ENCODE measurements at regions not wholly inside any gene's neighbourhood (a gene's known extent, or its start where the extent isn't known, plus 50 kb on each side); places are given as distances from the start of the nearest gene placed in this dataset.

DNA sequence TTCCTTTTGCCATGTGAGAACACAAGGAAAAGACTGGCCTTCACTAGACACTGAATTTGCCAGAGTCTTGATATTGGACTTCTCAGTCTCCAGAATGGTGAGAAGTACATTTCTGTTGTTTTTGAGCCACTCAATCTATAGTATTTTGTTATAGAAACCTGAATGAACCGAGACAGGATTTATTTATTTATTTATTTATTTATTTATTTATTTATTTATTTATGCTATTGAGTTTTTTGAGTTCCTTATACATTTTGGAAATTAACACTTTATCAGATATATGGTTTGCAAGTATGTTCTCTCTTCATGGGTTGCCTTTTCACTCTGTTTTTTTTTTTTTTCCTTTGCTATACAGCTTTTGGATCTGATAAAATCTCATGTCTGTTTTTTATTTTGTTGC is 319.0 kb upstream of the PCDH20 start:
- TF ChIP-seq POLR2A (IDR thresholded peaks at IDR 0.05; ENCODE audit: low read depth, low read length) (no peak), SMC3 (IDR thresholded peaks at IDR 0.05; ENCODE audit: low read depth, low read length) (no peak), MAFK (IDR thresholded peaks at IDR 0.05; ENCODE audit: low read depth, low read length) (no peak), MAZ (IDR thresholded peaks at IDR 0.05; ENCODE audit: borderline replicate concordance, low read depth, low read length) (no peak), RCOR1 (IDR thresholded peaks at IDR 0.05; ENCODE audit: insufficient replicate concordance, low read length) (no peak), MXI1 (IDR thresholded peaks at IDR 0.05; ENCODE audit: borderline replicate concordance, low read depth, low read length) (no peak), NFE2L2 (IDR thresholded peaks at IDR 0.05; ENCODE audit: low read depth, low read length) (no peak), CEBPB (IDR thresholded peaks at IDR 0.05; ENCODE audit: low read depth, low read length) (no peak)
- TF ChIP-seq, protein P1, sequence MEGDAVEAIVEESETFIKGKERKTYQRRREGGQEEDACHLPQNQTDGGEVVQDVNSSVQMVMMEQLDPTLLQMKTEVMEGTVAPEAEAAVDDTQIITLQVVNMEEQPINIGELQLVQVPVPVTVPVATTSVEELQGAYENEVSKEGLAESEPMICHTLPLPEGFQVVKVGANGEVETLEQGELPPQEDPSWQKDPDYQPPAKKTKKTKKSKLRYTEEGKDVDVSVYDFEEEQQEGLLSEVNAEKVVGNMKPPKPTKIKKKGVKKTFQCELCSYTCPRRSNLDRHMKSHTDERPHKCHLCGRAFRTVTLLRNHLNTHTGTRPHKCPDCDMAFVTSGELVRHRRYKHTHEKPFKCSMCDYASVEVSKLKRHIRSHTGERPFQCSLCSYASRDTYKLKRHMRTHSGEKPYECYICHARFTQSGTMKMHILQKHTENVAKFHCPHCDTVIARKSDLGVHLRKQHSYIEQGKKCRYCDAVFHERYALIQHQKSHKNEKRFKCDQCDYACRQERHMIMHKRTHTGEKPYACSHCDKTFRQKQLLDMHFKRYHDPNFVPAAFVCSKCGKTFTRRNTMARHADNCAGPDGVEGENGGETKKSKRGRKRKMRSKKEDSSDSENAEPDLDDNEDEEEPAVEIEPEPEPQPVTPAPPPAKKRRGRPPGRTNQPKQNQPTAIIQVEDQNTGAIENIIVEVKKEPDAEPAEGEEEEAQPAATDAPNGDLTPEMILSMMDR (conservative IDR thresholded peaks at IDR 0.05; ENCODE audit: low read depth, low read length) = no peak
